Retinal pigment epithelial cell (primary cell): ENCODE measurements at regions not wholly inside any gene's neighbourhood (a gene's known extent, or its start where the extent isn't known, plus 50 kb on each side); places are given as distances from the start of the nearest gene placed in this dataset.
A peak's percentile ranks its signal among the peaks of the same experiment; 100 is the strongest.

Source experiments
- DNase-seq: peaks from one replicate; pipeline ENCODE4 v3.0.0-alpha.2; 2010; ENCODE audit warnings: low read depth
- H3K4me3 ChIP-seq: 2 replicates; pipeline ENCODE4 v1.5.1; 2011; ENCODE audit warnings: mild to moderate bottlenecking, low read length, control low read depth, moderate library complexity
- CTCF ChIP-seq: conservative IDR thresholded peaks from 2 replicates; pipeline ENCODE4 v1.5.1; 2011; ENCODE audit warnings: low read depth, low read length, control low read depth, inconsistent platforms

GRCh38 chr3:83821506-83821905, 1137.3 kb upstream of the CADM2 start:
- TF ChIP-seq CTCF: no peak
- no peak for DNase-seq
- H3K4me3 ChIP-seq: no peak overlapping the region

GRCh38 chr3:83823095-83823494, 1135.7 kb upstream of the CADM2 start:
- TF ChIP-seq CTCF: no peak
- no peak overlapping the region for H3K4me3 ChIP-seq
- DNase-seq: no peak

GRCh38 chr3:83835040-83835439, 1123.7 kb upstream of the CADM2 start:
- DNase-seq: no peak
- no peak for TF ChIP-seq CTCF
- H3K4me3 ChIP-seq: no peak overlapping the region

GRCh38 chr3:83842511-83842910, 1116.3 kb upstream of the CADM2 start:
- H3K4me3 ChIP-seq: no peak overlapping the region
- no peak for DNase-seq
- no peak for TF ChIP-seq CTCF

- no peak for TF ChIP-seq CTCF
Measured at GRCh38 chr3:83843716-83844115, 1115.1 kb upstream of the CADM2 start.

GRCh38 chr3:83849106-83849730, 1109.6 kb upstream of the CADM2 start:
- no peak for DNase-seq
- H3K4me3 ChIP-seq: no peak overlapping the region
- TF ChIP-seq CTCF: no peak

More at GRCh38 chr3:83843716-83844115, 1115.1 kb upstream of the CADM2 start:
- H3K4me3 ChIP-seq: no peak overlapping the region
- DNase-seq: peak; percentile 66

- no peak overlapping the region for H3K4me3 ChIP-seq
- no peak for DNase-seq
- no peak for TF ChIP-seq CTCF
Measured at GRCh38 chr3:83863380-83863779, 1095.4 kb upstream of the CADM2 start.
